ENCODE measurements at regions not wholly inside any gene's neighbourhood (a gene's known extent, or its start where the extent isn't known, plus 50 kb on each side); places are given as distances from the start of the nearest gene placed in this dataset.

DNA sequence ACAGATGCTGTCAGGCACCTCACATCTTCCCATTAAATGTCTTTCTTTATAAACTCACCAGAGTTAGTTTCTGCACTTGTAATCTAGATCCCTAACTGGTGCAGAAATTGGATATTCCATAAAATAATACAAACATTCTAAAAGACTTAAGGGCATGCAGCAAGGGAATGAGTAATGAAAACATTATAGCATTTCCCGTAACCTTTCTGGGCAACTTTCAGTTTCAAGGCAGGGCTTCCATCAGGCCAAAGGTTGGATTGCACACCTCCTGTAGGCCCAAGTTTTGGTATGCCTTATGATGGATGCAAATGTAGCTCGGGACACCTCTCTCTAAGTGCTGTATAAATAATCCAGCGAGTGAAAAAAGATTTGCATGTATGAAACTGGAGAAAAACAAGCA, 129.9 kb upstream of the LYZL2 start:
- no peak overlapping the region for H2BK12ac ChIP-seq (ENCODE audit: low read depth, low read length)
- no peaks in the 10 kb centered on the region for H3K23me2 ChIP-seq (ENCODE audit: low read depth, low read length)
- DNase-seq (ENCODE audit: low read depth in 1 of 2, low spot score in 2 of 2) (no peak), FAIRE-seq (no peak)
- H3K79me2 ChIP-seq (ENCODE audit: control insufficient read depth in 1 of 2, insufficient read depth in 2 of 2, low read length in 2 of 2): no peaks in the 10 kb centered on the region
- no peak overlapping the region for H2AK5ac ChIP-seq (ENCODE audit: low read depth, low read length)
- no peak overlapping the region for H2BK20ac ChIP-seq (ENCODE audit: low read length)
- H2BK5ac ChIP-seq (ENCODE audit: low read depth, low read length): no peak overlapping the region
- WGBS, 2 experiments (ENCODE audit: extremely low coverage in 1 of 2, insufficient coverage in 1 of 2, insufficient read length in 1 of 2, insufficient replicate concordance in 2 of 2, low coverage in 1 of 2, low lambda C conversion rate in 2 of 2, missing lambda C conversion rate in 1 of 2): 86% methylated on average over 3 of the region's 3 CpGs; no CpG with 5 or more reads in 1 of the 2 experiments
- H3K79me1 ChIP-seq (ENCODE audit: low read depth, low read length): no peaks in the 10 kb centered on the region
- TF ChIP-seq ZNF274 (IDR thresholded peaks at IDR 0.05; ENCODE audit: borderline replicate concordance, extremely low read depth, low read length) (no peak), TAF1 (IDR thresholded peaks at IDR 0.05; ENCODE audit: low read depth, low read length) (no peak), CHD2 (IDR thresholded peaks at IDR 0.05; ENCODE audit: low read length) (no peak), TAF7 (optimal IDR thresholded peaks at IDR 0.05; ENCODE audit: borderline replicate concordance, low read depth, low read length) (no peak), HDAC2 (IDR thresholded peaks at IDR 0.05; ENCODE audit: borderline replicate concordance in 1 of 2, low read depth in 2 of 2, low read length in 2 of 2) (no peak), BCL11A (IDR thresholded peaks at IDR 0.05; ENCODE audit: low read depth in 2 of 2, low read length in 2 of 2) (no peak)
- no peak overlapping the region for H3K56ac ChIP-seq (replicated peaks; ENCODE audit: insufficient read length, low read depth, low read length)
- H3K36me3 ChIP-seq (ENCODE audit: control insufficient read depth in 2 of 4, insufficient read depth in 4 of 4, low read length in 3 of 4): no peaks in the 10 kb centered on the region
- H3K9ac ChIP-seq (replicated peaks in 1 of 4; ENCODE audit: extremely low read depth in 1 of 4, low read depth in 3 of 4, low read length in 3 of 4): no peak overlapping the region
- no peak overlapping the region for H3K4me3 ChIP-seq (ENCODE audit: extremely low read depth in 1 of 4, insufficient read depth in 2 of 4, low read depth in 3 of 4, low read length in 4 of 4)
- no peak overlapping the region for H4K5ac ChIP-seq (ENCODE audit: insufficient read length, low read depth, low read length)
- H2BK120ac ChIP-seq (replicated peaks; ENCODE audit: low read depth, low read length): no peak overlapping the region
- H2AFZ ChIP-seq (ENCODE audit: low read length): no peak overlapping the region
- H3K18ac ChIP-seq (ENCODE audit: extremely low read depth, low read length): no peak overlapping the region
- no peak overlapping the region for H3K14ac ChIP-seq (ENCODE audit: insufficient read length)
- H4K20me1 ChIP-seq (replicated peaks in 1 of 2; ENCODE audit: control insufficient read depth in 1 of 2, insufficient read depth in 2 of 2, low read length in 2 of 2): no peaks in the 10 kb centered on the region
- no peak overlapping the region for H4K8ac ChIP-seq (ENCODE audit: extremely low read depth, insufficient read depth, low read length)
- no peak overlapping the region for H3K4ac ChIP-seq (replicated peaks; ENCODE audit: insufficient read length, low read depth, low read length)
- no peak overlapping the region for H2BK15ac ChIP-seq (ENCODE audit: low read length)
- H3K4me2 ChIP-seq (ENCODE audit: insufficient read depth in 1 of 2, low read depth in 2 of 2, low read length in 2 of 2): no peak overlapping the region
- ChIA-PET CTCF (ENCODE audit: partially characterized antibody) (no interaction called here), POLR2A (ENCODE audit: partially characterized antibody) (no interaction called here)
- no peak overlapping the region for H4K91ac ChIP-seq (replicated peaks; ENCODE audit: insufficient read length, low read length)
- peaks cover 2 to 3% of the 10 kb centered on the region in 2 experiments; a peak in 1 of 4 replicates for H3K9me3 ChIP-seq (ENCODE audit: insufficient read depth in 2 of 2, low read depth in 1 of 2, low read length in 1 of 2)
- H3K27me3 ChIP-seq (replicated peaks in 1 of 4; ENCODE audit: control insufficient read depth in 3 of 4, extremely low read depth in 1 of 4, insufficient read depth in 3 of 4, low read length in 3 of 4): no peaks in the 10 kb centered on the region
- no peak overlapping the region for H3K23ac ChIP-seq (ENCODE audit: insufficient read length)
- no peak overlapping the region for H3K27ac ChIP-seq (ENCODE audit: low read depth, low read length)
- no peaks in the 10 kb centered on the region for H3K4me1 ChIP-seq (replicated peaks in 1 of 4; ENCODE audit: control insufficient read depth in 3 of 4, insufficient read depth in 4 of 4, low read length in 3 of 4)

Data from H1 (cell line).